ENCODE measurements at regions not wholly inside any gene's neighbourhood (a gene's known extent, or its start where the extent isn't known, plus 50 kb on each side); places are given as distances from the start of the nearest gene placed in this dataset.

DNA sequence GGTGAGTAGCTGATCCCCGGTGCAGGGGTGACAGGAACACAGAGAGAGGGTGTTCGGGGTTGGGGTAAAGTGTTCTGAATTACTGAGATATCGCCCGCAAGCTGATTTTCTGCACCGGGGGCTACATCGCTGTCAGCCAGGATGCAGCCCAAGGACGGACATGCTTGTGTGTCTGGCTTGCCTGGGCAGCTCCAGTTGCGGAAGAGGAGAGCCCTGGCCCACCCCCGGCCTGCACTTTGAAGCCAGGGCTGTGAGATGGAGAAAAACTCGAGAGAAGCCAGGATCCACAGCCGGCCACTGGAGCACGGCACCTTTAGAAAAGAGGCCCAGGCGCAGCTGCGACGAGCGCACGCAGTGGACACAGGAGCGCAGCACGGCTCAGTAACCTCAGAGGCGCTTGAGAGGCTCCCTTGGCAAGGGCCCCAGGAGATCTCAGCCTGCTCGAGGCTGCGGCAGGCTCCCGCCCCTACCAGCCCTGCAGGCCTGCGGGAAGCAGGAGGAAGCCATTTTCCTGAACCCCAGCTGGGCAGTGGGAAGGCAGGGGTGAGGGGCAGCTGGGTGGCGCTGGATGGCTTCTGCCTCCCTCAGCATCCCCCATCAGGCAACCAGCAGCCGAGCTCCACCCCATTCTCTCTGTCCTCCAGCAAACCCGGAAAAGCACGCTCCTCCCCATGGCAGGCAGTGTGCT is 59.2 kb downstream of the C9orf50 start:
- H3K4me3 ChIP-seq: no peak overlapping the region
- H3K36me3 ChIP-seq (ENCODE audit: low read depth): no peaks in the 10 kb centered on the region
- no peak overlapping the region for H2AFZ ChIP-seq
- H3K79me2 ChIP-seq (ENCODE audit: low read depth): no peaks in the 10 kb centered on the region
- H3K27me3 ChIP-seq (ENCODE audit: insufficient read depth, low read depth): no peaks in the 10 kb centered on the region
- H3K4me1 ChIP-seq (replicated peaks; ENCODE audit: insufficient read depth): peaks cover 30% of the 10 kb centered on the region
- no peak overlapping the region for H3K4me2 ChIP-seq
- H3K27ac ChIP-seq: no peak overlapping the region
- no peaks in the 10 kb centered on the region for H3K9me3 ChIP-seq (ENCODE audit: insufficient read depth, low read depth)
- BruUV-seq (replicated peaks): no TSS peak
- H3F3A ChIP-seq (ENCODE audit: insufficient read depth, low read depth): peaks cover 11% of the 10 kb centered on the region; the same call in 1 of the 2 replicates
- TF ChIP-seq, protein P1, sequence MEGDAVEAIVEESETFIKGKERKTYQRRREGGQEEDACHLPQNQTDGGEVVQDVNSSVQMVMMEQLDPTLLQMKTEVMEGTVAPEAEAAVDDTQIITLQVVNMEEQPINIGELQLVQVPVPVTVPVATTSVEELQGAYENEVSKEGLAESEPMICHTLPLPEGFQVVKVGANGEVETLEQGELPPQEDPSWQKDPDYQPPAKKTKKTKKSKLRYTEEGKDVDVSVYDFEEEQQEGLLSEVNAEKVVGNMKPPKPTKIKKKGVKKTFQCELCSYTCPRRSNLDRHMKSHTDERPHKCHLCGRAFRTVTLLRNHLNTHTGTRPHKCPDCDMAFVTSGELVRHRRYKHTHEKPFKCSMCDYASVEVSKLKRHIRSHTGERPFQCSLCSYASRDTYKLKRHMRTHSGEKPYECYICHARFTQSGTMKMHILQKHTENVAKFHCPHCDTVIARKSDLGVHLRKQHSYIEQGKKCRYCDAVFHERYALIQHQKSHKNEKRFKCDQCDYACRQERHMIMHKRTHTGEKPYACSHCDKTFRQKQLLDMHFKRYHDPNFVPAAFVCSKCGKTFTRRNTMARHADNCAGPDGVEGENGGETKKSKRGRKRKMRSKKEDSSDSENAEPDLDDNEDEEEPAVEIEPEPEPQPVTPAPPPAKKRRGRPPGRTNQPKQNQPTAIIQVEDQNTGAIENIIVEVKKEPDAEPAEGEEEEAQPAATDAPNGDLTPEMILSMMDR (conservative IDR thresholded peaks at IDR 0.05): no peak
- TF ChIP-seq EZH2 (IDR thresholded peaks at IDR 0.05; ENCODE audit: low read depth): no peak
- CTCF ChIA-PET: no interaction called here
- POLR2A ChIA-PET (ENCODE audit: unreplicated experiment): interaction anchor here (0.5 kb wide), 1 partner anchor 24 kb away, joined by 3 read pairs; no protein-coding TSS in a partner anchor
- H4K20me1 ChIP-seq (ENCODE audit: insufficient read depth): no peaks in the 10 kb centered on the region
- no peaks in the 10 kb centered on the region for H3K9me2 ChIP-seq (ENCODE audit: insufficient read depth)
- no peak for DNase-seq
- intact Hi-C loops (cut with micrococcal nuclease; ENCODE audit: unreplicated experiment): no loop called here

DNA sequence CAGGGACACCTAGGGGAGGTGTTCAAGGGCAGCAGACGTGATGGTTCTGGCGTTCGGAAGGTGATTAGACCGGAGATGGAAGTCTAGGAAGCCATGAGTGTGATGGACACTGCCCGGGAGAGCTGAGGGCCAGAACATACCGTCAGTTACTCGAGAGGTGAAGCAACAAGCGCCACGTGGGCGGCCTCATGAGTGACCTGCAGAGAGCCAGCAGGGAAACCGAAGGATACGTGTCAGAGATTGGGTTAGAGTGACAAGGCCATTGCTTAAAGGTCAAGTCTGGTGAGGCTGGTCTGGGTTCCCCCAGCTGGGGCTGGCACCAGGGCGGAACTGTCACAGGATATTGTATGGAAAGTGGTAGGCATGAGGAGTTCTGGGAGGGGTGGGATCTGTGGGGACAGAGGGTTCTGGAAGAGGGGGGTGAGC is 60.0 kb downstream of the C9orf50 start:
- H3K4me2 ChIP-seq: no peak overlapping the region
- H3F3A ChIP-seq (ENCODE audit: insufficient read depth, low read depth): peaks cover 13% of the 10 kb centered on the region; the same call in 1 of the 2 replicates
- peaks cover 35% of the 10 kb centered on the region for H3K4me1 ChIP-seq (replicated peaks; ENCODE audit: insufficient read depth)
- no peak overlapping the region for H2AFZ ChIP-seq
- no peaks in the 10 kb centered on the region for H3K79me2 ChIP-seq (ENCODE audit: low read depth)
- POLR2A ChIA-PET (ENCODE audit: unreplicated experiment): interaction anchor here (0.6 kb wide), 1 partner anchor 253 kb away, joined by 9 read pairs; no protein-coding TSS in a partner anchor
- no TSS peak for BruUV-seq (replicated peaks)
- DNase-seq: no peak
- H3K4me3 ChIP-seq: no peak overlapping the region
- H3K9me2 ChIP-seq (ENCODE audit: insufficient read depth): no peaks in the 10 kb centered on the region
- no peaks in the 10 kb centered on the region for H3K9me3 ChIP-seq (ENCODE audit: insufficient read depth, low read depth)
- no peaks in the 10 kb centered on the region for H3K36me3 ChIP-seq (ENCODE audit: low read depth)
- H4K20me1 ChIP-seq (ENCODE audit: insufficient read depth): no peaks in the 10 kb centered on the region
- intact Hi-C loops (cut with micrococcal nuclease; ENCODE audit: unreplicated experiment): no loop called here
- no peaks in the 10 kb centered on the region for H3K27me3 ChIP-seq (ENCODE audit: insufficient read depth, low read depth)
- TF ChIP-seq EZH2 (IDR thresholded peaks at IDR 0.05; ENCODE audit: low read depth): no peak
- TF ChIP-seq, protein P1 (conservative IDR thresholded peaks at IDR 0.05): no peak
- no peak overlapping the region for H3K27ac ChIP-seq
- CTCF ChIA-PET: no interaction called here

DNA sequence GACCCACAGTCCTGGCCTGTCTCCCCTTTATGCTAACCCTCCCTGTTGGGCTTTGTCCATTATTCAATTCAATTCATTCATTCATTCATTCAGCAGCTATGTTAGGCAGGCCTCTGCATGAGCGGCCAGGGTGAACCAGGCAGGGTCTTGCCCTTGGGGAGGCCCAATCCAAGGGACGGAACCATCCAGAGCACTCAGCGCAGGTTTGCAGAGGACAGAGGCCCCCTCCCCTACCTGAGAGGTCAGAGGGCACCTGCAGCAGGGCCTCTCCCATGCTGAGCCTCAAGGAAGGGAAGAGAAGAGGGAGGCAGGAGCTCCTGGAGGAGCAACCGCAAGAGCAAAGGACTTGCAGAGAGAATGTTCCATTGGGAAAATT is 61.4 kb downstream of the C9orf50 start:
- H3K4me2 ChIP-seq: no peak overlapping the region
- no TSS peak for BruUV-seq (replicated peaks)
- TF ChIP-seq EZH2 (IDR thresholded peaks at IDR 0.05; ENCODE audit: low read depth): no peak
- no peak overlapping the region for H3K4me3 ChIP-seq
- H3K27me3 ChIP-seq (ENCODE audit: insufficient read depth, low read depth): no peaks in the 10 kb centered on the region
- no peak for DNase-seq
- H3K27ac ChIP-seq: no peak overlapping the region
- no peaks in the 10 kb centered on the region for H3K9me2 ChIP-seq (ENCODE audit: insufficient read depth)
- H2AFZ ChIP-seq: no peak overlapping the region
- H4K20me1 ChIP-seq (ENCODE audit: insufficient read depth): no peaks in the 10 kb centered on the region
- H3F3A ChIP-seq (ENCODE audit: insufficient read depth, low read depth): peaks cover 13% of the 10 kb centered on the region; the same call in 1 of the 2 replicates
- peaks cover 35% of the 10 kb centered on the region for H3K4me1 ChIP-seq (replicated peaks; ENCODE audit: insufficient read depth)
- no peaks in the 10 kb centered on the region for H3K79me2 ChIP-seq (ENCODE audit: low read depth)
- ChIA-PET POLR2A (ENCODE audit: unreplicated experiment) (interaction anchor here (0.6 kb wide), 1 partner anchor 192 kb away, joined by 3 read pairs; no protein-coding TSS in a partner anchor), CTCF (no interaction called here)
- H3K36me3 ChIP-seq (ENCODE audit: low read depth): no peaks in the 10 kb centered on the region
- no peaks in the 10 kb centered on the region for H3K9me3 ChIP-seq (ENCODE audit: insufficient read depth, low read depth)
- intact Hi-C loops (cut with micrococcal nuclease; ENCODE audit: unreplicated experiment): no loop called here
